HEK293 (cell line): ENCODE measurements at regions not wholly inside any gene's neighbourhood (a gene's known extent, or its start where the extent isn't known, plus 50 kb on each side); places are given as distances from the start of the nearest gene placed in this dataset.

Experiments used
- CTCF ChIA-PET: fragments of 350-600 bp; formaldehyde crosslinking; extraction: SDS; loops from one replicate; lab custom pipeline; 2021; ENCODE audit warnings: antibody characterized with exemption; lab: Yijun Ruan, JAX
- POLR2A ChIA-PET: fragments of 300-600 bp; formaldehyde crosslinking; extraction: SDS; loops from one replicate; lab custom pipeline; 2020; ENCODE audit warnings: antibody characterized with exemption, inconsistent platforms; lab: Yijun Ruan, JAX
- H3K27ac ChIP-seq: fragments of 200-500 bp; sonication (Bioruptor generic); 2 replicates; pipeline ENCODE4 v1.5.1; 2014; ENCODE audit warnings: low read depth, low read length, control low read depth, inconsistent platforms; ENCODE audit errors: extremely low read depth
- H3K36me3 ChIP-seq, 2 experiments: fragments of 200-500 bp in 1 of 2; sonication (Bioruptor generic) in 1 of 2; 1 replicate in 1 of 2; 2 replicates in 1 of 2; pipeline ENCODE4 v1.5.1; 2014 to 2017; ENCODE audit warnings: inconsistent platforms in 2 of 2, low read length in 2 of 2; ENCODE audit not compliant: control insufficient read depth in 2 of 2, insufficient read depth in 1 of 2
- H3K4me1 ChIP-seq: fragments of 200-500 bp; sonication (Bioruptor generic); 2 replicates; pipeline ENCODE4 v1.5.1; 2014; ENCODE audit warnings: mild to moderate bottlenecking, low read length, inconsistent platforms; ENCODE audit not compliant: control insufficient read depth, insufficient read depth
- H3K4me3 ChIP-seq: 2 replicates; pipeline ENCODE4 v1.5.1; 2011; ENCODE audit warnings: low read depth, mild to moderate bottlenecking, control low read depth, low read length, moderate library complexity
- H3K9me3 ChIP-seq: fragments of 200-500 bp; sonication (Bioruptor generic); 2 replicates; pipeline ENCODE4 v1.5.1; 2014; ENCODE audit warnings: low read depth, low read length, inconsistent platforms; ENCODE audit not compliant: control insufficient read depth, insufficient read depth
- HOXA7 ChIP-seq: sonication (generic); formaldehyde crosslinking; IDR thresholded peaks from 2 replicates; pipeline ENCODE4 v1.8.1; 2022; ENCODE audit warnings: missing genetic modification reagents, borderline replicate concordance
- HOXD13 ChIP-seq: sonication (generic); formaldehyde crosslinking; IDR thresholded peaks from 2 replicates; pipeline ENCODE4 v1.8.0; 2022; ENCODE audit warnings: missing genetic modification reagents, borderline replicate concordance
- KLF1 ChIP-seq: fragments of 450-650 bp; formaldehyde crosslinking; IDR thresholded peaks from 2 replicates; pipeline ENCODE4 v1.5.1; 2016; ENCODE audit warnings: missing biosample characterization, missing genetic modification characterization
- KLF10 ChIP-seq: fragments of 450-650 bp; IDR thresholded peaks from 2 replicates; pipeline ENCODE4 v1.5.1; 2018; ENCODE audit warnings: missing biosample characterization, mild to moderate bottlenecking, missing genetic modification characterization
- PRDM4 ChIP-seq: fragments of 450-650 bp; formaldehyde crosslinking; IDR thresholded peaks from 2 replicates; pipeline ENCODE4 v1.5.1; 2017; ENCODE audit warnings: missing biosample characterization, missing genetic modification characterization
- PRDM6 ChIP-seq: fragments of 450-650 bp; formaldehyde crosslinking; IDR thresholded peaks from 2 replicates; pipeline ENCODE4 v1.5.1; 2017; ENCODE audit warnings: missing biosample characterization, missing genetic modification characterization
- REPIN1 ChIP-seq: fragments of 450-650 bp; formaldehyde crosslinking; IDR thresholded peaks from 2 replicates; pipeline ENCODE4 v1.5.1; 2017; ENCODE audit warnings: missing biosample characterization, missing genetic modification characterization, low read depth
- SALL2 ChIP-seq: fragments of 450-650 bp; formaldehyde crosslinking; IDR thresholded peaks from 2 replicates; pipeline ENCODE4 v1.5.0; 2017; ENCODE audit warnings: missing biosample characterization, mild to moderate bottlenecking, missing genetic modification characterization, borderline replicate concordance
- ZBTB26 ChIP-seq: fragments of 450-650 bp; formaldehyde crosslinking; optimal IDR thresholded peaks from 2 replicates; pipeline ENCODE3; 2016; ENCODE audit warnings: missing biosample characterization, mild to moderate bottlenecking, missing genetic modification characterization
- ZNF112 ChIP-seq: fragments of 450-650 bp; formaldehyde crosslinking; IDR thresholded peaks from 2 replicates; pipeline ENCODE4 v1.5.0; 2017; ENCODE audit warnings: missing biosample characterization, missing genetic modification characterization
- ZNF133 ChIP-seq: fragments of 450-650 bp; formaldehyde crosslinking; IDR thresholded peaks from 2 replicates; pipeline ENCODE4 v1.5.1; 2016; ENCODE audit warnings: missing biosample characterization, missing genetic modification characterization
- ZNF148 ChIP-seq: fragments of 450-650 bp; formaldehyde crosslinking; IDR thresholded peaks from 2 replicates; pipeline ENCODE4 v1.5.0; 2017; ENCODE audit warnings: missing biosample characterization, missing genetic modification characterization, borderline replicate concordance
- ZNF155 ChIP-seq: fragments of 450-650 bp; formaldehyde crosslinking; IDR thresholded peaks from 2 replicates; pipeline ENCODE4 v1.5.1; 2016; ENCODE audit warnings: missing biosample characterization, missing genetic modification characterization
- ZNF16 ChIP-seq: fragments of 450-650 bp; formaldehyde crosslinking; IDR thresholded peaks from 2 replicates; pipeline ENCODE4 v1.5.1; 2016; ENCODE audit warnings: low read depth, missing biosample characterization, missing genetic modification characterization
- ZNF366 ChIP-seq: fragments of 450-650 bp; formaldehyde crosslinking; conservative IDR thresholded peaks from 2 replicates; pipeline ENCODE4 v1.5.1; 2016; ENCODE audit warnings: missing biosample characterization, missing genetic modification characterization
- ZNF423 ChIP-seq: fragments of 450-650 bp; formaldehyde crosslinking; IDR thresholded peaks from 2 replicates; pipeline ENCODE4 v1.5.1; 2016; ENCODE audit warnings: missing biosample characterization, missing genetic modification characterization
- ZNF555 ChIP-seq: fragments of 450-650 bp; formaldehyde crosslinking; conservative IDR thresholded peaks from 2 replicates; pipeline ENCODE4 v1.5.1; 2017; ENCODE audit warnings: missing biosample characterization, mild to moderate bottlenecking, missing genetic modification characterization, inconsistent platforms
- ZNF561 ChIP-seq: fragments of 450-650 bp; IDR thresholded peaks from 2 replicates; pipeline ENCODE4 v1.5.1; 2018; ENCODE audit warnings: missing biosample characterization, missing genetic modification characterization, borderline replicate concordance
- ZNF701 ChIP-seq: fragments of 450-650 bp; formaldehyde crosslinking; IDR thresholded peaks from 2 replicates; pipeline ENCODE4 v1.5.1; 2016; ENCODE audit warnings: missing biosample characterization, missing genetic modification characterization
- ZNF777 ChIP-seq: fragments of 450-650 bp; formaldehyde crosslinking; IDR thresholded peaks from 2 replicates; pipeline ENCODE4 v1.5.1; 2017; ENCODE audit warnings: missing biosample characterization, missing genetic modification characterization, borderline replicate concordance
- ZSCAN16 ChIP-seq: fragments of 450-650 bp; formaldehyde crosslinking; IDR thresholded peaks from 2 replicates; pipeline ENCODE4 v1.5.1; 2016; ENCODE audit warnings: missing biosample characterization, missing genetic modification characterization
- ZSCAN23 ChIP-seq: fragments of 450-650 bp; formaldehyde crosslinking; IDR thresholded peaks from 2 replicates; pipeline ENCODE4 v1.5.1; 2016; ENCODE audit warnings: missing biosample characterization, missing genetic modification characterization

GRCh38 chr2:128779301-128780095 is 460.8 kb upstream of the HS6ST1 start (continued):
- TF ChIP-seq ZNF777 (tag by site-specific recombination): no peak
- no peak for TF ChIP-seq ZSCAN16 (tag by site-specific recombination)
- TF ChIP-seq ZNF366 (tag by site-specific recombination): no peak
- no peak for TF ChIP-seq PRDM4 (tag by site-specific recombination)

- H3K36me3 ChIP-seq: no peaks in the 10 kb centered on the region
- no peaks in the 10 kb centered on the region for H3K4me1 ChIP-seq
- CTCF ChIA-PET: interaction anchor here (0.5 kb wide), 1 partner anchor 654 kb away, joined by 4 read pairs; no protein-coding TSS in a partner anchor
- POLR2A ChIA-PET: no interaction called here
- no peaks in the 10 kb centered on the region for H3K9me3 ChIP-seq
- no peak overlapping the region for H3K27ac ChIP-seq
- H3K4me3 ChIP-seq: no peak overlapping the region
- no peak for TF ChIP-seq ZNF555 (tag by site-specific recombination)
- no peak for TF ChIP-seq PRDM6
- no peak for TF ChIP-seq HOXA7 (CRISPR knock-in tag)
- no peak for TF ChIP-seq ZNF155 (tag by site-specific recombination)
- TF ChIP-seq ZNF16: no peak
- TF ChIP-seq ZNF133 (tag by site-specific recombination): no peak
- no peak for TF ChIP-seq HOXD13 (CRISPR knock-in tag)
- no peak for TF ChIP-seq ZSCAN16 (tag by site-specific recombination)
These were observed 461.9 kb upstream of the HS6ST1 start for GRCh38 chr2:128780434-128781080.

GRCh38 chr2:128781166-128781565 is 462.5 kb upstream of the HS6ST1 start:
- Histone ChIP-seq H3K4me3 (no peak overlapping the region), H3K36me3 (no peaks in the 10 kb centered on the region), H3K4me1 (no peaks in the 10 kb centered on the region), H3K27ac (no peak overlapping the region), H3K9me3 (no peaks in the 10 kb centered on the region)
- ChIA-PET CTCF (no interaction called here), POLR2A (no interaction called here)
- TF ChIP-seq ZNF561 (tag by site-specific recombination) (no peak), KLF1 (tag by site-specific recombination) (no peak), REPIN1 (tag by site-specific recombination) (no peak), KLF10 (tag by site-specific recombination) (no peak), SALL2 (tag by site-specific recombination) (no peak), HOXD13 (CRISPR knock-in tag) (no peak), ZBTB26 (no peak), ZSCAN23 (tag by site-specific recombination) (no peak), ZNF112 (no peak), ZNF148 (tag by site-specific recombination) (no peak), ZNF423 (tag by site-specific recombination) (no peak), ZNF701 (tag by site-specific recombination) (no peak)
